ENCODE measurements at regions not wholly inside any gene's neighbourhood (a gene's known extent, or its start where the extent isn't known, plus 50 kb on each side); places are given as distances from the start of the nearest gene placed in this dataset.

GRCh38 chr5:60510049-60510448, 189.9 kb downstream of the DEPDC1B start:
- no peak overlapping the region for H3K27ac ChIP-seq (ENCODE audit: low read depth, low read length)
- DNase-seq: no peak
- H3K4me1 ChIP-seq (ENCODE audit: control insufficient read depth, insufficient read depth, low read length): no peaks in the 10 kb centered on the region
- H3K27me3 Mint-ChIP-seq (ENCODE audit: insufficient read depth): no peaks in the 10 kb centered on the region
- H3K36me3 ChIP-seq (ENCODE audit: control insufficient read depth, insufficient read depth, low read length): no peaks in the 10 kb centered on the region
- H3K36me3 Mint-ChIP-seq (ENCODE audit: low read depth): no peaks in the 10 kb centered on the region
- H3K4me3 Mint-ChIP-seq: no peak overlapping the region
- TF ChIP-seq CTCF (conservative IDR thresholded peaks at IDR 0.05): no peak
- H3K27me3 ChIP-seq (ENCODE audit: control insufficient read depth, insufficient read depth, low read length, poor library complexity, severe bottlenecking): peaks cover 6% of the 10 kb centered on the region
- no peak overlapping the region for H3K4me3 ChIP-seq (ENCODE audit: low read length)
- peaks cover 4% of the 10 kb centered on the region for H3K4me1 Mint-ChIP-seq
- no peaks in the 10 kb centered on the region for H3K9me3 Mint-ChIP-seq
- WGBS, 2 experiments (ENCODE audit: insufficient coverage in 1 of 2, insufficient read length in 1 of 2): 27 to 44% methylated on average over 1 of the region's 3 CpGs
- H3K27ac Mint-ChIP-seq: no peak overlapping the region
- no peak overlapping the region for H3K9ac ChIP-seq (ENCODE audit: extremely low read depth, low read length, poor library complexity, severe bottlenecking)
- no peaks in the 10 kb centered on the region for H3K9me3 ChIP-seq (ENCODE audit: control insufficient read depth, low read length)

DNA sequence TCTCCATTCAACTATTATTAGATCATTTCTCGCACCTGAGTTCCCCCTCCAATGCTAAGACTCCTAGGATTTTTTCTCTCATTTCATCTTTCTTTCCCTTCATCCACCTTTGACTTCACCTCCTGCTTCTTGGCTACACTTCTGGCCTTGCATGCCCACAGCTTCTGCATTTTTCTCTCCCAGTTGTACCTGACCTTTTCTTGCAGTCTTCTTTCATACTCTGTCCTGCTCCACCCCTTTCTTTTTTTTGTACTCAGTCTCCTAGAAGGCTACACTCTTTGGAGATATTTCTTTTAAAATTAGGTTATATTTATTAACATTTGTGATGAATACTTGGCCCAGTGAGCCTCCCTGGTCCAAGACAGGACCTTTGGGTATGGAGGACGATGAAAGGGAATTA, 190.4 kb downstream of the DEPDC1B start:
- Mint-ChIP-seq H3K36me3 (ENCODE audit: low read depth) (no peaks in the 10 kb centered on the region), H3K27ac (no peak overlapping the region), H3K4me1 (peaks cover 4% of the 10 kb centered on the region), H3K27me3 (ENCODE audit: insufficient read depth) (no peaks in the 10 kb centered on the region), H3K4me3 (no peak overlapping the region), H3K9me3 (no peaks in the 10 kb centered on the region)
- peaks cover 6% of the 10 kb centered on the region for H3K27me3 ChIP-seq (ENCODE audit: control insufficient read depth, insufficient read depth, low read length, poor library complexity, severe bottlenecking)
- no peaks in the 10 kb centered on the region for H3K9me3 ChIP-seq (ENCODE audit: control insufficient read depth, low read length)
- no peak for TF ChIP-seq CTCF (conservative IDR thresholded peaks at IDR 0.05)
- no peak for DNase-seq
- no peaks in the 10 kb centered on the region for H3K4me1 ChIP-seq (ENCODE audit: control insufficient read depth, insufficient read depth, low read length)
- H3K27ac ChIP-seq (ENCODE audit: low read depth, low read length): no peak overlapping the region
- H3K36me3 ChIP-seq (ENCODE audit: control insufficient read depth, insufficient read depth, low read length): no peaks in the 10 kb centered on the region
- H3K4me3 ChIP-seq (ENCODE audit: low read length): no peak overlapping the region
- H3K9ac ChIP-seq (ENCODE audit: extremely low read depth, low read length, poor library complexity, severe bottlenecking): no peak overlapping the region
- 93 to 100% methylated on average over 2 of the region's 2 CpGs for WGBS, 2 experiments (ENCODE audit: insufficient coverage in 1 of 2, insufficient read length in 1 of 2)

DNA sequence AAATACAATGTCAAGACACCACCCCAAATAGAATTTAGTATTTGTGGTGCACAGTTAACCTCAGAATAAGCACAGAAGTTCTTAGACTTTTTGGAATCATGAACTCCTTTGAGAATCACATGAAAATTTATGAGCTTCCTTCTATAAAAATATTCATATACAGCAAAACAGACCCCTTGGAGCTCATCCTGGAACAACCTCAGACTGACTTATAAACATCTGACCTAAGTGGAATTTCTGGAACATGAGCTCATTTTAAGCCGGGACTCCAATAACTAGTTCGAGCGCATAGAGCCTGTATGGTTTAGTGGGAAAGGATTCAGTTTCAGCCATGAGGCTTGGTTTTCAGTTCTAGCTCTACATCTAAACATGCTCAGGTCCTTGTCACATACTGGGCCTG, 192.3 kb downstream of the DEPDC1B start:
- Mint-ChIP-seq H3K36me3 (ENCODE audit: low read depth) (no peaks in the 10 kb centered on the region), H3K4me3 (no peak overlapping the region), H3K27me3 (ENCODE audit: insufficient read depth) (no peaks in the 10 kb centered on the region), H3K27ac (no peak overlapping the region), H3K9me3 (no peaks in the 10 kb centered on the region), H3K4me1 (peaks cover 4% of the 10 kb centered on the region)
- Histone ChIP-seq H3K4me3 (ENCODE audit: low read length) (no peak overlapping the region), H3K27me3 (ENCODE audit: control insufficient read depth, insufficient read depth, low read length, poor library complexity, severe bottlenecking) (peaks cover 6% of the 10 kb centered on the region), H3K9ac (ENCODE audit: extremely low read depth, low read length, poor library complexity, severe bottlenecking) (no peak overlapping the region), H3K4me1 (ENCODE audit: control insufficient read depth, insufficient read depth, low read length) (no peaks in the 10 kb centered on the region), H3K9me3 (ENCODE audit: control insufficient read depth, low read length) (no peaks in the 10 kb centered on the region), H3K27ac (ENCODE audit: low read depth, low read length) (no peak overlapping the region), H3K36me3 (ENCODE audit: control insufficient read depth, insufficient read depth, low read length) (no peaks in the 10 kb centered on the region)
- no peak for DNase-seq
- WGBS, 2 experiments (ENCODE audit: insufficient coverage in 1 of 2, insufficient read length in 1 of 2): 96% methylated on average over 3 of the region's 3 CpGs; no CpG with 5 or more reads in 1 of the 2 experiments
- no peak for TF ChIP-seq CTCF (conservative IDR thresholded peaks at IDR 0.05)
